ENCODE measurements at regions not wholly inside any gene's neighbourhood (a gene's known extent, or its start where the extent isn't known, plus 50 kb on each side); places are given as distances from the start of the nearest gene placed in this dataset.

GRCh38 chr11:115760461-115761320 is 256.5 kb upstream of the CADM1 start:
- ATAC-seq (peak; percentile 34; the same call in 2 of the 3 replicates), FAIRE-seq (no peak), DNase-seq (ENCODE audit: low spot score) (no peak)
- POLR2A ChIA-PET: no interaction called here
- 50% methylated on average over 8 of the region's 19 CpGs for WGBS (ENCODE audit: low lambda C conversion rate)
- no peak for TF ChIP-seq ZNF17 (CRISPR knock-in tag; IDR thresholded peaks at IDR 0.05)
- TF ChIP-seq ZNF296 (CRISPR knock-in tag; conservative IDR thresholded peaks at IDR 0.05): no peak
- TF ChIP-seq SP140L (CRISPR knock-in tag; IDR thresholded peaks at IDR 0.05; ENCODE audit: borderline replicate concordance): no peak
- TF ChIP-seq ZNF737 (CRISPR knock-in tag; IDR thresholded peaks at IDR 0.05; ENCODE audit: borderline replicate concordance): no peak
- TF ChIP-seq TFDP2 (CRISPR knock-in tag; IDR thresholded peaks at IDR 0.05): no peak
- no peak for TF ChIP-seq NFYC (CRISPR knock-in tag; IDR thresholded peaks at IDR 0.05)
- TF ChIP-seq ZNF335 (CRISPR knock-in tag; IDR thresholded peaks at IDR 0.05): no peak
- TF ChIP-seq E2F5 (CRISPR knock-in tag; conservative IDR thresholded peaks at IDR 0.05): no peak
- no peaks in the 10 kb centered on the region for H3K9me3 ChIP-seq (ENCODE audit: low read length)
- no peaks in the 10 kb centered on the region for H3K79me2 ChIP-seq (ENCODE audit: insufficient read depth, low read length)
- H2AFZ ChIP-seq (ENCODE audit: low read length): no peak overlapping the region
- H3K4me3 ChIP-seq (replicated peaks in 1 of 3; ENCODE audit: insufficient read depth in 1 of 3, low read depth in 2 of 3, low read length in 3 of 3): no peak overlapping the region; a peak in 1 of 6 replicates
- no peaks in the 10 kb centered on the region for H4K20me1 ChIP-seq (ENCODE audit: insufficient read depth, low read length)
- CTCF ChIA-PET (ENCODE audit: low intra/inter-chr PET ratio, low total read pairs): no interaction called here
- in situ Hi-C loops (cut with HindIII; ENCODE audit: extremely low pct_ligation_motif_present, low pct_unique_long_range_greater_than_20kb) (no loop called here), intact Hi-C loops (cut with micrococcal nuclease; ENCODE audit: unreplicated experiment) (no loop called here)
- H3K27ac ChIP-seq (ENCODE audit: extremely low read length, insufficient read depth, low read length): no peak overlapping the region
- no peak overlapping the region for H3K9ac ChIP-seq (ENCODE audit: insufficient read depth, low read depth, low read length)
- no peaks in the 10 kb centered on the region for H3K36me3 ChIP-seq (replicated peaks in 1 of 2; ENCODE audit: control insufficient read depth in 1 of 2, insufficient read depth in 2 of 2, low read length in 2 of 2)
- H3K4me1 ChIP-seq (ENCODE audit: insufficient read depth, low read length): no peaks in the 10 kb centered on the region
- H3K27me3 ChIP-seq (ENCODE audit: control insufficient read depth in 1 of 2, insufficient read depth in 2 of 2, low read length in 2 of 2): peaks cover 7 to 43% of the 10 kb centered on the region in 2 experiments
- no peak overlapping the region; the same call in 1 of the 2 replicates for H3K4me2 ChIP-seq (ENCODE audit: low read depth, low read length)
- BruUV-seq (replicated peaks): no TSS peak

Data from HepG2 (cell line).